ENCODE measurements at regions not wholly inside any gene's neighbourhood (a gene's known extent, or its start where the extent isn't known, plus 50 kb on each side); places are given as distances from the start of the nearest gene placed in this dataset.

DNA sequence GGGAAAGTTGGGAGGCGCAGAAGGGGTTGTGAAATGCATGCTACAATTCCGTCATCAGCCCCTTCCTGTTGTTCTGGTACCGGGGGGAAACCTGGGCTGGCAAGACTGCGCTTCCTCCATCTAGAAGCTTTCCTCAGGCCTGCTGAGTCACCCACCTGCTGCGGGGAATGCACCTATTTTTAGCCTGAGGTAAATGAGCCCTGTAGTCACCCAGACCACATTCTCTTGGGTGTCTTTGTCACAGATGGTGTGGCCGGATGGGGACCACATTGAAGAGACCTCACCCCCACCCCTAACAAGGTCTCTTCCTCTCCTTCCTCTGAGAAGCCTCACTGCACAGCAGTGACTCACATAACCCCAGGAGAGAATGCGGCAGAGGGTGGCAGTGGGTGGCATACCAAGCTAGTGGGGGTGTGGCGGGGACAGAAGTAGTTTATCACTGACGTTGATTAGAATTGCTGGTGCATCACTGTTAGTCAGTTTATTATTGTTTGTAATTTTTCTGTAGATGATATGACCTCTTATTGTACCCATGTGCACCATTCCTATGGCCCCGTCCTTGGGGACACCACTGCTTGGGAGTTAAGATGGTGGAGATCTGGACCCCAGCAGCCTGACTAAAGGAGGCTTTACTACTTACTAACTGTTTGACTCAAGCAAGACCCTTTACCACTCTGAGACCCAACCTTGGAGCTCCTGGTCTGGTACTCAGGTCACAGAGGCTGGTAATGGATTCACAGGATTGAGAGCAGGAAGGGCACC is 83.0 kb upstream of the DUSP5 start:
- peak; percentile 55 to 86 (median 83) for DNase-seq (ENCODE audit: low read depth in 3 of 3)

- DNase-seq (ENCODE audit: low read depth in 3 of 3): no peak
These were observed 81.9 kb upstream of the DUSP5 start for GRCh38 chr10:110415809-110416208.

DNA sequence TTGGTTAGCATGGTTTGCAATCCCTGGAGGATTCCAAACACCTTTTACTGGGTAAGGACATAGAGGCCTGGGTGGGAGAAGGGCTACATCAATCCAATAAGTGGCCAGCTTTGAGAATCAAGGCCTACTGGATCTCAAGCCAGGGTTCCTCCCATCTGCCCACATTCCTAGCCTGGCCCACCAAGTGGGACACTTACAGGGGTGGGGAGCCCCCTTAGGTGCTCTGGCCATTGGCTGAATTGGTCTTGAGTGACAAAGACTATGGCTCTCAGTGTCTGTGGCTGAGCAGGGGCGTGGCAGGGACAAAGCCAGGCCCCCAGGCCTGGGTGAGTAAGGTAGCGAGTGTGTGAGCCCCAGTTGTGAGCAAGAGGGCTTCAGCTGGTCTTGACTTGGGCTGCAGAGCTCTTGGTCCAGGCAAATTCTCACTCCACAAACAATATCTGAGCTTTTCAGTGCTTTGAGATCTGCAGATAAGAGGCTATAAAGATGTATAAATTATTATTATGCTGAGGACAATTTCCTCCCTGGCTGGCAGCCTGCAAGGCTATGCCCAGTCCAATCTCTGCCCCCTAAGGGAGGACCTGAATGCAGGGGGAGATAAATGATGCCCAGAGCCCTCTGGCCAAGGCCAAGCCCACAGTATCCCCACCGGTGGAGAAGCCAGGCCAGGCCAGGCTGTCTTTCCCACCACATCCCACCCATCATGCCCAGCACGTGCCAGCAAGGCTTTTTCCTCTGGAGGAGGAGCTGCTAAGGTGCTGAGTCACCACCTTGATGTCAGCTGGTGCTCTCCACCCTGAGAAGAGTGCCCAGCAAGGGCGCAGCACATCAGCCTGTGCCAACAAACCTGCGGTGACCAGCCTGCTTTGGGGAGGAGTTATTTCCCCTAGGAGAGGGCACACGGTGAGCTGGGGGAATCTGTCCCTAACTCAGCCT is 80.7 kb upstream of the DUSP5 start:
- DNase-seq (ENCODE audit: low read depth in 3 of 3): no peak

GRCh38 chr10:110418218-110418617 is 79.5 kb upstream of the DUSP5 start:
- DNase-seq (ENCODE audit: low read depth in 3 of 3): no peak

DNA sequence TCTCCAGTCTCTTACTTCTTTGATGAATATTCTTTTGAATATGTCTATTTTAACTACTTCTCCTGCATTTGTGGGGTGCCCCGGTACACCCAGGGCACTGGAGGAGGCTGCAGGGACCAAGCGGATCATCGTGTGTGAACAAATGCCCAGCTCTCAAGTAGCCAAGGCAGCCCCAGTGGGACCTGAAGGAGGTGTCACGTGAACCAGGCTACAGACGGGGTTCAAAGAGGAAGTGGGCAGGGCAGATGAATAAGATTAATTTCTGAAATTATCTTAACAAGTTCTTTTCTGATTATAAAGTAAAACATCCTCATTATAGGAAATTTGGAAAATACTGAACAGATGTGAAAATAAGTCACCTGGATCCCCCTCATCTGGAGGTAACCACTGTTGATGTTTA is 78.4 kb upstream of the DUSP5 start:
- DNase-seq (ENCODE audit: low read depth in 3 of 3): no peak

- DNase-seq (ENCODE audit: low read depth in 3 of 3): no peak
These were observed 77.1 kb upstream of the DUSP5 start for GRCh38 chr10:110420401-110421193.

- DNase-seq (ENCODE audit: low read depth in 3 of 3): no peak
These were observed 76.1 kb upstream of the DUSP5 start for GRCh38 chr10:110421512-110422138.

GRCh38 chr10:110422548-110422947 is 75.2 kb upstream of the DUSP5 start:
- no peak for DNase-seq (ENCODE audit: low read depth in 3 of 3)

DNA sequence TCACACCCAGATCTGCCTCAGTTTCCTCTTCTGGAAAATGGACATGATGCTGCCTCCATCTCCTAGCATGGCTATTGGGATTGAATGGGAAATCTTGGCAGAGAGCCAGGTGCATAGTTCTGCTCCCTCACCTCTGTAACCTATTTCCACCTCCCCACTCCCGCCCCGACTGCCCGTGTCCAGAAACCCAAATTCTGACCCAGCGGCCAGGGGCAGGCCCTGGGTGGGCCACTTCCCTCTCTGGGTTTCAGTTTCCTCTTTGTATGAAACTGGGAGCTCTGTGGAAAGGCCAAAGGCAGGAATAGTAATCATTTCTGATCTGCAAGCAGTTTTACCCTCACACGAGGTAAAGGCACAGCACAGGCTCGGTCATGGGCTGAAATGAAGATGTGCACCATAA is 74.1 kb upstream of the DUSP5 start:
- DNase-seq (ENCODE audit: low read depth in 3 of 3): no peak

GRCh38 chr10:110425684-110426293 is 71.9 kb upstream of the DUSP5 start:
- peak in 1 of 3 experiments; percentile 29 for DNase-seq (ENCODE audit: low read depth in 3 of 3)

DNA sequence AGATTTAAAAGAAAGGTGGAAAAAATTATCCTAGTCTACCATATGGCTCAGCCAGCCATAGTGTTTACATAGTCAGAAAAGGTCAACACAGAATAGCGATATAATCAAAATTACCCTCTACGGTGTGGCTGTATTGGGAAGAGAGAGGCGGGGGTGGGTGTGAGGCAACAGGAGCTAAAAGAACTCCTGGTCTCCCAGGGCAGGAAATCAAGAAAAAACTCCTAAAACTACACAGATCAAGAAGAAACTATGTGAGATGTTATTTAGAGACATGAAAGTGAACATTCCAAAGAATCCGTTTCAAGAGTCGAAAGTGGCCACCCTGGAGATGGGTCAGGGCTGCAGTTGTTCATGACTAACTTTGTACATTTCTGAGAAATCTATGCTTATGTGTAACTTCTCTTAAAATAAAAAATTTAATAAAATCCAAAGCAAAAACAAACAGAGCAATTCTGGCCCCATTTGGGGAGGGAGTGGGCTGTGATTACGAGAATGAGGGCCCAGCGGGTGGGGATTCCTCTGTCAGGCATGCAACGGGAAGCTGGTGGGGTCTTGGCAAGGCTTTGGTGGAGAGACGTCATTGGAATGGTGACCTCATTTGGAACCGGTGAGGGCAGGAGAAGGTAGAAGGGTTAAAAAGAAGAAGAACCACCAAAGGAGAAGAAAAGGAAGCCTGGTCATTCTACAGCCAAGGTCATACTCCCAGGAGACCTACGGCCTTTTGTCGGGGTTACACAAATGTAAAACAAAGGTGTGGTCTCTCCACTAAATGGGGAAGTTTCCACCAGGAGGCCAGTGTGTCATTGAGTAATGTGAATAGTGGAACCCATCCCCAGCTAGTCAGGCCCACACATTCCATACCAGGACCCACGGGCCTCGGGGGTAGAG is 71.2 kb upstream of the DUSP5 start:
- DNase-seq (ENCODE audit: low read depth in 3 of 3): no peak

DNA sequence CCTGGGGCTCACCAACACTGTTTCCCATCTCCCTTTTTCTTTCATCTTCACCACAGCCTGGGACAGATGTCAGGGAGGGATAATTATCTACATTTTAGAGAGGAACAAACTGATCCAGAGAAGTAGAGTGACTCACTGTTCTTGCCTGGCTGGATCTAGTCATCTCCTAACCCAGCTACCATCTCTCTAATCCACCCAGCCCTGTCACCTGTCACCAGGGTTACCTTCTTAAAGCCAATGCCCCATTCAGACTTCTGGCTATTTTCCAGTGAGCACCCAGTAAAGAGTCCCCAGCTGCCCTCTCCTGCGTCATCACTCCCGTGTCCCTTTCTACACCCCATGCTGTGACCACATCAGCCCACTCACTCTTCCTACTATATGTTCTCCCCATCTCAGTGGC is 68.4 kb upstream of the DUSP5 start:
- DNase-seq (ENCODE audit: low read depth in 3 of 3): no peak

DNA sequence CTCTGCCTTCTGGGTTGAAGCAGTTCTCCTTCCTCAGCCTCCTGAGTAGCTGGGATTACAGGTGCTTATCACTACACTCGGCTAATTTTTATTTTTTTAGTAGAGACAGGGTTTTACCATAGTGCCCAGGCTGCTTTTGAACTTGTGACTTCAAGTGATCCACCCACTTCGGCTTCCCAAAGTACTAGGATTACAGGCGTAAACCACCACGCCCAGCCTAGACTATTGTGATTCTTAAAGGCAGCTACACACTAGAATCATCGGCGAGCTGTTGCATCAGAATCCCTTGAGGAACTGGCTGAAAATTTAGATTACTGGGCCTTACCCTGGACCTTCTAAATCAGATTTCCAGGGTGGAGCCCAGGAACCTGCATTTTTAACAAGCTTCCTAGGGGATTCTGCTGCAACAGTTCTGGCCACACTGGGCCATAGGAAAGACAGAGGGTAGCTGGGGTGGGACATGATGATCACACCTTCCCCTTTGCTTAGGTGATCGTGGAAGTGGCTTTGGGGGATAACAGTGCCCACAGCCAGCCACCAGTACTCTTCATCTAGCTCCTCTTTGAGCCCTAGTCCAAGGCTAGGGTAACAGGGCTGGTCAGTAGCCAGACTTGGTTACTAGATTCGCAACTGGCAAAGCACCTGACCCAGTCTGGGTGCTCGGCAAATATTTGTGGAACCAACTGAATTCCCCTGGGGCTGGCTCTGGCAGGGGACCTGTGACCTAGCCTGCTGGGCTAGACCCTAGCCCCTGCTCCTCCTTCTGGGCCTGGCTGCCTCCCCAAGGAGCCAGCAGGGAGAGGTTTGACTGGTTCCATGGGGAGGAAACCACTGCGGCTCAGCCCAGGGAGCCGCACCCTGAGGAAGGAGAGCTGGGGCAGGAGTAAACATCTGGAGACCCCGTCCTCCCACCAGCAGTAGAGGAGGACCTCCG is 67.1 kb upstream of the DUSP5 start:
- DNase-seq (ENCODE audit: low read depth in 3 of 3): no peak

GRCh38 chr10:110431659-110432058 is 66.0 kb upstream of the DUSP5 start:
- DNase-seq (ENCODE audit: low read depth in 3 of 3): no peak

- DNase-seq (ENCODE audit: low read depth in 3 of 3): no peak
These were observed 65.6 kb upstream of the DUSP5 start for GRCh38 chr10:110432084-110432483.

DNA sequence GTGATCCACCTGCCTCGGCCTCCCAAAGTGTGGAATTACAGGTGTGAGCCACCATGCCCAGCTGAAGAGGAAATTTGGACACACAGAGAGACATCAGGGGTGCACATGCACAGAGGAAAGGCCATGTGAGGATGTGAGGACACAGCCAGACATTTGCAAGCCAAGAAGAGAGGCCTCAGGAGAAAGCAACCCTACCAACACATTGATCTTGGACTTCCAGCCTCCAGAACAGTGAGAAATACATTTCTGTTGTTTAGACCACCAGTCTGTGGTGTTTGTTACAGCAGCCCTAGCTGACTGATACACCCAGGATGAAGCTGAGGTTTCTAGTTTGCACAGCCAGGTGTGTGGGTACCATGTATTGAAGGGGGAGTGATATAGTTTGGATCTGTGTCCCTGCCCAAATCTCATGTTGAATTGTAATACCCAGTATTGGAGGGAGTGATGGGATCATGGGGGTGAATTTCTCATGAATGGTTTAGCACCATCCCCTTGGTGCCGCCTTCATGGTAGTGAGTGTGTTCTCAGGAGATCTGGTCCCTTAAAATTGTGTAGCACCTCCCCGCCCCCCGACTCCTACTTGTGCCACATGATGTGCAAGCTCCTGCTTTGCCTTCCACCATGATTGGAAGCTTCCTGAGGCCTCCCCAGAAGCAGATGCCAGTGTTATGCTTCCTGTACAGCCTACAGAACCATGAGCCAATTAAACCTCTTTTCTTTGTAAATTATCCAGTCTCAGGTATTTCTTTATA is 64.7 kb upstream of the DUSP5 start:
- no peak for DNase-seq (ENCODE audit: low read depth in 3 of 3)

- no peak for DNase-seq (ENCODE audit: low read depth in 3 of 3)
These were observed 64.0 kb upstream of the DUSP5 start for GRCh38 chr10:110433740-110434139.

DNA sequence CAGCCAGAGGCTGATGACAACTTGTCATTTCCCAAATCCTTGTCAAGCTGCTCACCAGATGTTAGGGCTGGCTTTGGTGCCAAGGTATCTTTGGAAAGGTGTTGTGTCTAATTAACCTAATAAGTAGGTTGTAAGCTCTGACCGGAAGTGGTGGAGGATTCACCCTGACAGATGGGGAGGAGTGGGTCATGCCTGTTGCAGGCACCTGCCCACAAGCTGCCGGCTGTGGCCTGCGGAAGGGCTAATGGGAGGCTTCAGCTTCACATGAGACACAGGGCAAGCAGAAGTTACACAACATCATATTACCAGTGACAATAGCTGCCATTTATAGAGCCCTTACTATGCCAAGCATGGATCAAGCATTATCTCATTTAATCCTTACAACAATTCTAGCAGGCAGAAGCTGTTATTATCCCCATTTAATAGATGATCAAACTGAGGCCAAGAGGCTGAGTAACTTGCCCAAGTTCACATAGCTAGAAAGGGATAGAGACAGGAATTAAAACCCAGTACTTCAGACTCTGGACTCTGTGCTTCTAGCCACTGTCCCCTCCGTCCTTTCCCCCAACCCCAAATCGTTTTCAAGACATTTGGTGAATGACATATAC is 63.1 kb upstream of the DUSP5 start:
- no peak for DNase-seq (ENCODE audit: low read depth in 3 of 3)
